Fibroblast of villous mesenchyme (primary cell): ENCODE measurements at regions not wholly inside any gene's neighbourhood (a gene's known extent, or its start where the extent isn't known, plus 50 kb on each side); places are given as distances from the start of the nearest gene placed in this dataset.
"Not testable (repeated sequence)": the region's sequence is repeated elsewhere in the genome, so short reads cannot be mapped to it uniquely, and the experiment has no call there.

ENCODE experiments used
- DNase-seq: peaks from one replicate; pipeline ENCODE4 v3.0.0-alpha.2; 2010; ENCODE audit warnings: low read depth
- H3K4me3 ChIP-seq: 2 replicates; pipeline ENCODE4 v1.5.1; 2011; ENCODE audit warnings: low read depth, mild to moderate bottlenecking, low read length
- TF ChIP-seq, protein P1 (sequence below): IDR thresholded peaks from 2 replicates; pipeline ENCODE4 v1.5.1; 2012; ENCODE audit warnings: low read depth, mild to moderate bottlenecking, low read length; ENCODE audit not compliant: insufficient read depth

DNA sequence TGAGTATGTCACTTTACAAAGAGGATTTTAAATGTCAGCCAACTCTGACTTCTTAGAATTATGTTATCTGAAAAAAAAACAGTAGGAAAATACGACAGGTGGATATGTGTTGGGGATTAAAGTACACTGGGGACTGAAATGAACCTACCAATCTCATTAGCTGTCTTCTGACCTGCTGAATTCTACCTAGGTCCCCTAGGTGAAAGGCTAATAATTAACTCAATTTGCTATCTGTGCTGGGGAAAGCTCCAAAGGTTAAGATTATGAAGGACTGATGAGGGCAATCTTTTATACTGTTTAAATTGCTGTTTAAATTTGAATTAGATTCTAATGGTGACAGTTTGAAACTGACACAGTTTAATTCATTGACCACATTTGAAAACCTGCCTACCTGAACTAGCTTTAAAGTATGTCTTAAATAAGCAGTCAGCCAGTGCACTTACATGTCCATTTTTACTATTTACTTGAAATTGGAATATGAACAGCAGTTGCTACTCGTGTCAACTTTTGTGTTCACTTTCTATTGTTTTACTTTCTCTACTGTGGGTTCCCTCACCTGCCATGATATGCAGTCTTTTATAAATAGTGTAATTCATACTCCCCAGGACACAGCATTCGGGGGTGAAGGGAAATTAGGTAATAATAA, 977.3 kb downstream of the C4orf33 start:
- DNase-seq = no peak
- no peak overlapping the region for H3K4me3 ChIP-seq
- TF ChIP-seq, protein P1, sequence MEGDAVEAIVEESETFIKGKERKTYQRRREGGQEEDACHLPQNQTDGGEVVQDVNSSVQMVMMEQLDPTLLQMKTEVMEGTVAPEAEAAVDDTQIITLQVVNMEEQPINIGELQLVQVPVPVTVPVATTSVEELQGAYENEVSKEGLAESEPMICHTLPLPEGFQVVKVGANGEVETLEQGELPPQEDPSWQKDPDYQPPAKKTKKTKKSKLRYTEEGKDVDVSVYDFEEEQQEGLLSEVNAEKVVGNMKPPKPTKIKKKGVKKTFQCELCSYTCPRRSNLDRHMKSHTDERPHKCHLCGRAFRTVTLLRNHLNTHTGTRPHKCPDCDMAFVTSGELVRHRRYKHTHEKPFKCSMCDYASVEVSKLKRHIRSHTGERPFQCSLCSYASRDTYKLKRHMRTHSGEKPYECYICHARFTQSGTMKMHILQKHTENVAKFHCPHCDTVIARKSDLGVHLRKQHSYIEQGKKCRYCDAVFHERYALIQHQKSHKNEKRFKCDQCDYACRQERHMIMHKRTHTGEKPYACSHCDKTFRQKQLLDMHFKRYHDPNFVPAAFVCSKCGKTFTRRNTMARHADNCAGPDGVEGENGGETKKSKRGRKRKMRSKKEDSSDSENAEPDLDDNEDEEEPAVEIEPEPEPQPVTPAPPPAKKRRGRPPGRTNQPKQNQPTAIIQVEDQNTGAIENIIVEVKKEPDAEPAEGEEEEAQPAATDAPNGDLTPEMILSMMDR = no peak

DNA sequence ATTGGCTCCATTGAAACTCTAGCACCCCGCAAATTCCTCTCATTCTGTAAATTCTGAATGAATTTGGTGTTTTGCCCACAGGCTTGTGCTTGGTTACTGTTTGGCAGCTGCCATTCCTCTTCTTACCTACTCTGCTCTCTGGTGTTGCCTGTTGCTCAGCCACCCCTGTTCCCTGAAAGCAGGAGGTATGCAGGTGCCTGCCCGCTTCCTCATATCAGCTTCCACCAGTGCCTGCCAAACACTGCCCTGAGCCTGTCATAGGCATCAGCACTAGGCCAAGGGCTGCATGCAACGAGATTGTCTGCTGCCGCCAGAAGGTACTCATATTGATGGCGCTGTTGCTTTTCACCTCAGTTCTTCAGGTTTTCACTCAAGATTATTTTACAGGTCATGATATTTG, 978.1 kb downstream of the C4orf33 start:
- H3K4me3 ChIP-seq = no peak overlapping the region
- no peak for DNase-seq
- TF ChIP-seq, protein P1 = no peak

DNA sequence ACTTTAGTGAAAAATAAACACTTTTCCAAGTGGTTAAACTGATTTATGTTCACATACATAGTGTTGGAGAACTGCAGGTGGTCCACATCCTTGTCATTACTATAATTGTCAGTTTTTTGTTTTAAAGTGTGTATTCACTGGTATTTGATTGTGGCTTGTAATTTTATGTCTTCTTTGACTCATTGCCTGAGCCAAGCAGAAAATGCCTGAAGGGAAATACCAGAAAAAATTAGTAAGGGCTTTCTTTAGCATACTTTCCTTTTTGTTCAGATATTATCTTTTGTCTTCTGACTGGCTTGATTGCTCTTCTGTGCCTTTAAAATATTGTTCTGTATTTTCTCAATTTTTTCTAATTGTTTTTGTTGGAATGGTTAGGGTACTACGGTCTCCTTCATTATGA, 981.3 kb downstream of the C4orf33 start:
- peak; percentile 11 for DNase-seq
- H3K4me3 ChIP-seq = no peak overlapping the region
- TF ChIP-seq, protein P1 = no peak

DNA sequence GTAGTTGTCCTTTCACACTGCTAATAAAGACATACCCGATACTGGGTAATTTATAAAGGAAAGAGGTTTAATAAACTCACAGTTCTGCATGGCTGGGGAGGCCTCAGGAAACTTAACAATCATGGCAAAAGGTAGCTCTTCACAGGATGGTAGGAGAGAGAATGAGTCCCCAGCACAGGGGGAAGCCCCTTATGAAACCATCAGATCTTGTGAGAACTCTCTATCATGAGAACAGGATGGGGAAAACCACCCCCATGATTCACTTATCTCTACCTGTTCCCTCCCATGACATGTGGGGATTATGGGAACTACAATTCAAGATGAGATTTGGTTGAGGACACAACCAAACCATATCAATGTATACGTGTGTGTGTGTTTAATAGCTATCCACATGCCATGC, 983.1 kb downstream of the C4orf33 start:
- DNase-seq = not testable (repeated sequence)

DNA sequence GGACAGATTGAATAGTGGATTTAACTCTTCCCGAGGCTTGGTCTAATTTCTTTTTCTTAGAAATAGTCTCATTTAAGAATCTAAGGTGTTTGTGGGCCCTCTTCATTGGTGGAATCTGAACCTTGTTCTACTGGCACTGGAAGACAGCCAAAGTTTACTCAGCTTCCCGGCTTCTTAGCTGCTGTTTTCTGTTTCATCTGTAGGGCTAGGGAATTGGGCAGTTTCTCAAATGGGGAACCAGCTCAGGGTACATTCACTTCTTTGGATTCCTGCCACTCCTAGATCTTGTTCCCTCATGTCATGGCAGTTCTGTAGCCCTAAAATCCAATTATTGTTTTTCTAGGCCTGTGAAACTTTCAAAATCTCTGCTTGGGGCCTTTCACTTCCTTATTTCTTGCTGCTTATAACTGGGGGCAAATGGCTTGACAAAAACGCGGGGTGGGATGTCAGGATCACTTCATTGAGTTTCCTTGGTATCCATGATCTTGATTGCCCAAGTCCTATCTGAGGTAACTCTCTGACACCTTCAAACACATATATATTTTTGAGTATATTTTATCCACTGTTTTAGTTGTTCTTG, 985.0 kb downstream of the C4orf33 start:
- H3K4me3 ChIP-seq = no peak overlapping the region
- TF ChIP-seq, protein P1 = no peak
- DNase-seq = no peak

More for the DNA sequence above, 983.1 kb downstream of the C4orf33 start:
- not testable (repeated sequence) for H3K4me3 ChIP-seq

DNA sequence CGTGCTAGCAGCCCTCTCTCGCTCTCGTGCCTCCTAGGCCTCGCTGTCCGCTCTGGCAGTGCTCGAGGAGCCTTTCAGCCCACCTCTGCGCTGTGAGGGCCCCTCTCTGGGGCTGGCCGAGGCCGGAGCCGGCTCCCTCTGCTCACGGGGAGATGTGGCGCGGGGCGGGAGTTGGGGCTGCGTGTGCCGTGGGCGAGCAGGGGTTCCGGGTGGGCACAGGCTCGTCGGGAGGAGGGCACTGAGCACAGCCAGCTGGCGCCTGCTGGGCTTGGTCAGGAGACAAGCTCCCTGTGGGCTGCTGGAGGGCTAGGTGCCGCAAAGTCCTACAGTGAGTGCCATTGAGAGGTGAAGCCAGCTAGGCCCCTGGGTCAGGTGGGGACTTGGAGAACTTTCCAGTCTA, 994.5 kb downstream of the C4orf33 start:
- no peak overlapping the region for H3K4me3 ChIP-seq
- TF ChIP-seq, protein P1 = no peak
- no peak for DNase-seq

DNA sequence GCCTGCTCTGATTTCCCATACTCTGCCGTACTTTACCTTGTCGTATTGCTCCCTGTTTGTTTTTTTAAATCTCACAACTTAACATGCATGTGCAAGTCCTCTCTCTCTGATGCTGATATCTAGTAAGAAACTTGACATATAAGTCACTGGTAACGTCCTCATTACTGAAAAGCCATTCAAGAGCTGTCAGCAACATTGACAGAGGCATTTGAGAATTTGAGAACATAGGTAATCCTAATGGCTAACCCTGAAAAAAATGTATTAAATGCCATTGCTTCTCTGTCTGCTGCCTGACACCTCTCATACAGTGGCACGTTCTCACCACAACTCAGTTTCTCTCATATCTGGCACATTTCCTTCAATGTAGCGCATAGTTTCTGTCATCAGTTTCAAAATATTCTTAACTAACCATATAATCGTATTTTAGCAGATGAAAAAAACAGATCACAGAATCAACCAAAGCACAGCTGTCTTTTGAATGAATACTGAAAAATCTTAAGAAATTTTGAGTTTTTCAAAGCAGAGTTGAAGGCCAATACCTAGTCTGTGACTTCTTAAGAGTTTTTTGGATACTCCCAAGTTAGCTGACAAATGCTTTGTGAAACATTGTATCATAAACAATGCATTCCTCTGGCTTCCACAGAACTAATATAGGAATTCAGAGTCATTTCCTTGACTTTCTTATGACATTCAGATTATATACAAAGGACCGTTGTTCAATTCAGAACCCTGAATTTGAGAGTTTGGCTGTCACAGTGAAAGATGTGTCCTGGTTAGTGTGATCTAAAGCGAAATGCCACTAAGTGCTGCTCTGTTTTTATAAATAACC, 996.4 kb downstream of the C4orf33 start:
- H3K4me3 ChIP-seq = no peak overlapping the region
- no peak for DNase-seq
- TF ChIP-seq, protein P1 = no peak
